ENCODE measurements at regions not wholly inside any gene's neighbourhood (a gene's known extent, or its start where the extent isn't known, plus 50 kb on each side); places are given as distances from the start of the nearest gene placed in this dataset.

DNA sequence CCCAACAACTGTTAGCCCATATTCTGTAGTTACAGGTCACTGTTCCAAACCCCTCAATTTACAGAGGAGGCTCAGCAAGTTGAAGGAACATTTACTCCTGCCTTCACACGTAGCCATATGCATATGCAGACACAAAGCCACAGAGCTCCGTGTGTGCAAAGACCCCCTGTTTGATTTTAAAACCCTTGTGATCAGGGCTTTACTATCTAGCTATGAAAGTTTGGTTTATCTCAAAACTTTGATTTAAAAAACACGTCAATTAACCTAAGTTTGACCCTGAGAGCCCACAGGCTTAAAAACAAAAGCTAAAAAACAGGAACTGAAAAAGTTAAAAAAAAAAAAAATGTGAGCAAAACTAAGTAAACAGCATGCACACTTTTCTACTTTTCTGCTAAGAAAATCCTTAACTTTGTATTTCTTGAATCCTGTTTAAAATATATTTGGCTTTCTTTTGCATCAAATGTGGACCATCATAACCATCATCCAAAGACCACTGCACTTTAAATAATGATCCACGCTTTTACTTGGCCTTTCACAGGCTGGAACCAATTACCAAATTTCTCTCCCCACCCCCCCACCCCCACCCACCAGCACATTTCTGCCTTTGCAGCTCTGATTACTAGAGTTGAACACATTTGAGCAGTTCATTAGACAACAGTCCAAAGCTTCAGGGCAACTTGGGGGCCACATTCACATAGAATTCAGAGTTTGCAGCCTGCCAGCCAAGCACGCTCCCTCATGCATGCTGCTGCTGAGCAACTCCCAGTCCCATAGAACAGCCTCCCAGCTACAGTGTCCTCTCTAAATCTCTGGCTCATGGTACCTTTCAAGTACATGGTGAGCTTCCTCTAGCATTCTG, 128.8 kb upstream of the MAP3K1 start:
- H3K9me3 ChIP-seq (replicated peaks; ENCODE audit: control insufficient read depth, insufficient read depth, low read depth, low read length): no peaks in the 10 kb centered on the region
- H3K4me3 ChIP-seq: no peak overlapping the region
- ChIA-PET POLR2A (interaction anchor here (1.4 kb wide), 1 partner anchor 18 kb away, joined by 3 read pairs; no protein-coding TSS in a partner anchor), CTCF (ENCODE audit: low intra/inter-chr PET ratio) (no interaction called here)
- no peak overlapping the region for H3K27ac ChIP-seq (ENCODE audit: extremely low read depth, low read depth, low read length)
- FAIRE-seq (no peak), ATAC-seq (no peak), DNase-seq (ENCODE audit: extremely low read depth in 1 of 4, low spot score in 3 of 4) (no peak)
- H3K27me3 ChIP-seq (ENCODE audit: control insufficient read depth in 2 of 2, insufficient read depth in 2 of 2, low read length in 2 of 2): peaks cover 0 to 10% of the 10 kb centered on the region in 2 experiments; a peak in 2 of 5 replicates
- H2AFZ ChIP-seq (ENCODE audit: low read depth, low read length): no peak overlapping the region
- no peaks in the 10 kb centered on the region for H3K79me2 ChIP-seq (ENCODE audit: control insufficient read depth, insufficient read depth, low read length)
- no peak overlapping the region for H3K4me2 ChIP-seq (ENCODE audit: insufficient read depth, low read length)
- no peak overlapping the region for H3K9ac ChIP-seq (ENCODE audit: insufficient read depth in 1 of 2, low read depth in 2 of 2, low read length in 2 of 2)
- no peaks in the 10 kb centered on the region for H4K20me1 ChIP-seq (replicated peaks; ENCODE audit: control insufficient read depth, insufficient read depth, low read length)
- no TSS peak for BruUV-seq (replicated peaks)
- in situ Hi-C loops (cut with MboI) (no loop called here), intact Hi-C loops (cut with micrococcal nuclease) (no loop called here)
- 18% methylated on average over 5 of the region's 5 CpGs for WGBS (ENCODE audit: insufficient coverage, low coverage, missing lambda C conversion rate)
- no peaks in the 10 kb centered on the region for H3K9me1 ChIP-seq (ENCODE audit: control insufficient read depth, insufficient read depth, low read length)
- no peaks in the 10 kb centered on the region for H3K36me3 ChIP-seq (ENCODE audit: control insufficient read depth, insufficient read depth, low read length)
- H3K4me1 ChIP-seq (replicated peaks in 1 of 2; ENCODE audit: control insufficient read depth in 2 of 2, insufficient read depth in 2 of 2, low read length in 2 of 2): peaks cover 0 to 4% of the 10 kb centered on the region in 2 experiments; a peak in 3 of 5 replicates
- TF ChIP-seq FOS (IDR thresholded peaks at IDR 0.05; ENCODE audit: extremely low read depth, insufficient read length): no peak
- TF ChIP-seq RHOXF2B (CRISPR knock-in tag; conservative IDR thresholded peaks at IDR 0.05): no peak
- no peak for TF ChIP-seq BCOR (IDR thresholded peaks at IDR 0.05)
- no peak for TF ChIP-seq NFIX (CRISPR knock-in tag; IDR thresholded peaks at IDR 0.05; ENCODE audit: low read depth)
- TF ChIP-seq DIDO1 (tag; IDR thresholded peaks at IDR 0.05; ENCODE audit: low read depth): no peak
- no peak for TF ChIP-seq MCM5 (IDR thresholded peaks at IDR 0.05; ENCODE audit: low read depth)
- no peak for TF ChIP-seq ZNF75A (CRISPR knock-in tag; IDR thresholded peaks at IDR 0.05)
- TF ChIP-seq CEBPB (tag; IDR thresholded peaks at IDR 0.05): no peak
- no peak for TF ChIP-seq TGIF2 (CRISPR knock-in tag; IDR thresholded peaks at IDR 0.05)
- TF ChIP-seq HNRNPH1 (optimal IDR thresholded peaks at IDR 0.05; ENCODE audit: low read depth, low read length): no peak
- no peak for TF ChIP-seq ZNF384 (IDR thresholded peaks at IDR 0.05; ENCODE audit: low read depth, low read length)
- TF ChIP-seq, protein P1, sequence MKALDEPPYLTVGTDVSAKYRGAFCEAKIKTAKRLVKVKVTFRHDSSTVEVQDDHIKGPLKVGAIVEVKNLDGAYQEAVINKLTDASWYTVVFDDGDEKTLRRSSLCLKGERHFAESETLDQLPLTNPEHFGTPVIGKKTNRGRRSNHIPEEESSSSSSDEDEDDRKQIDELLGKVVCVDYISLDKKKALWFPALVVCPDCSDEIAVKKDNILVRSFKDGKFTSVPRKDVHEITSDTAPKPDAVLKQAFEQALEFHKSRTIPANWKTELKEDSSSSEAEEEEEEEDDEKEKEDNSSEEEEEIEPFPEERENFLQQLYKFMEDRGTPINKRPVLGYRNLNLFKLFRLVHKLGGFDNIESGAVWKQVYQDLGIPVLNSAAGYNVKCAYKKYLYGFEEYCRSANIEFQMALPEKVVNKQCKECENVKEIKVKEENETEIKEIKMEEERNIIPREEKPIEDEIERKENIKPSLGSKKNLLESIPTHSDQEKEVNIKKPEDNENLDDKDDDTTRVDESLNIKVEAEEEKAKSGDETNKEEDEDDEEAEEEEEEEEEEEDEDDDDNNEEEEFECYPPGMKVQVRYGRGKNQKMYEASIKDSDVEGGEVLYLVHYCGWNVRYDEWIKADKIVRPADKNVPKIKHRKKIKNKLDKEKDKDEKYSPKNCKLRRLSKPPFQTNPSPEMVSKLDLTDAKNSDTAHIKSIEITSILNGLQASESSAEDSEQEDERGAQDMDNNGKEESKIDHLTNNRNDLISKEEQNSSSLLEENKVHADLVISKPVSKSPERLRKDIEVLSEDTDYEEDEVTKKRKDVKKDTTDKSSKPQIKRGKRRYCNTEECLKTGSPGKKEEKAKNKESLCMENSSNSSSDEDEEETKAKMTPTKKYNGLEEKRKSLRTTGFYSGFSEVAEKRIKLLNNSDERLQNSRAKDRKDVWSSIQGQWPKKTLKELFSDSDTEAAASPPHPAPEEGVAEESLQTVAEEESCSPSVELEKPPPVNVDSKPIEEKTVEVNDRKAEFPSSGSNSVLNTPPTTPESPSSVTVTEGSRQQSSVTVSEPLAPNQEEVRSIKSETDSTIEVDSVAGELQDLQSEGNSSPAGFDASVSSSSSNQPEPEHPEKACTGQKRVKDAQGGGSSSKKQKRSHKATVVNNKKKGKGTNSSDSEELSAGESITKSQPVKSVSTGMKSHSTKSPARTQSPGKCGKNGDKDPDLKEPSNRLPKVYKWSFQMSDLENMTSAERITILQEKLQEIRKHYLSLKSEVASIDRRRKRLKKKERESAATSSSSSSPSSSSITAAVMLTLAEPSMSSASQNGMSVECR (CRISPR knock-in tag; IDR thresholded peaks at IDR 0.05): no peak
- no peak for TF ChIP-seq CBFA2T3 (IDR thresholded peaks at IDR 0.05)
- no peak for TF ChIP-seq GATAD2B (IDR thresholded peaks at IDR 0.05; ENCODE audit: borderline replicate concordance)
- no peak for TF ChIP-seq SMARCA5 (IDR thresholded peaks at IDR 0.05)
- TF ChIP-seq ZNF668 (CRISPR knock-in tag; IDR thresholded peaks at IDR 0.05): no peak
- TF ChIP-seq STAT5B (CRISPR knock-in tag; IDR thresholded peaks at IDR 0.05): no peak
- TF ChIP-seq, protein P2, sequence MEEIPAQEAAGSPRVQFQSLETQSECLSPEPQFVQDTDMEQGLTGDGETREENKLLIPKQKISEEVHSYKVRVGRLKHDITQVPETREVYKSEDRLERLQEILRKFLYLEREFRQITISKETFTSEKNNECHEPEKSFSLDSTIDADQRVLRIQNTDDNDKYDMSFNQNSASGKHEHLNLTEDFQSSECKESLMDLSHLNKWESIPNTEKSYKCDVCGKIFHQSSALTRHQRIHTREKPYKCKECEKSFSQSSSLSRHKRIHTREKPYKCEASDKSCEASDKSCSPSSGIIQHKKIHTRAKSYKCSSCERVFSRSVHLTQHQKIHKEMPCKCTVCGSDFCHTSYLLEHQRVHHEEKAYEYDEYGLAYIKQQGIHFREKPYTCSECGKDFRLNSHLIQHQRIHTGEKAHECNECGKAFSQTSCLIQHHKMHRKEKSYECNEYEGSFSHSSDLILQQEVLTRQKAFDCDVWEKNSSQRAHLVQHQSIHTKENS (CRISPR knock-in tag; IDR thresholded peaks at IDR 0.05): no peak

Measured in K562 (cell line).